ENCODE measurements at regions not wholly inside any gene's neighbourhood (a gene's known extent, or its start where the extent isn't known, plus 50 kb on each side); places are given as distances from the start of the nearest gene placed in this dataset.

DNA sequence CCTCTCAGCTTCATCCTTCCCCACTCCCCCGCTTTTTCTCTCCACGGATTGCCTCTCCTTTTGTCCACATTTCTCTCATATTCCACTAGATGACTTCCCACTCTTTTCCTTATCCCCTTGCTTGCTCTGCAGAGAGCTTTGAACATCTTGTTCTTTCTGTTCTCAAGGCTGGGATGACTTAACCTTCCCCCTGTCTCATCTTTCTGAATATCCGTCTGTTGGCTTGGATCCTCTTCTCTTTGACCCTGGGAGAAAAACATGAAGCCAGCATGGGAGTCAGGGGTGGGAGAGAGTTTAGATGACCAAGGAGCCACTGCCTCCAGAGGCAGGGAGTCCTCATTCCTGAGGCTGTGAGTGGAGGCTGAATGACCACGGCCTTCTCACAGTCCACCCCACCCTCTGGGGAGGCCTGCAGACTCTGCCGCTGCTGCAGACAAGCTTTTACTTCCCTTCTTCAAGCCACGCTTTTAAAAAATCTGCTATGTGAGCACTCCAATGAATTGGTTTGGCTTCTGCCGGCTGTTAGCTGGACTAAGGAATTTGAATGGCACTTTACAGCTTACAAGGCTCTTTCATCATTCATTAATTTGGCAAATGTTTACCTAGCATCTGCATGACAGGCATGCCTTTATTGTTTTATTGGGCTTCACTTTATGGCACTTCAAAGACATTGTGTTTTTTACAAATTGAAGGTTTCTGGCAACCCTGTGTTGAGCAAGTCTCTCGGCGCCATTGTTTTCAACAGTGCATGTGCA is 111.6 kb upstream of the SLC6A6 start:
- TF ChIP-seq POLR2A (IDR thresholded peaks at IDR 0.05; ENCODE audit: low read depth, low read length) (no peak), EZH2 (IDR thresholded peaks at IDR 0.05; ENCODE audit: borderline replicate concordance, low read depth, low read length, severe bottlenecking) (no peak), MYC (IDR thresholded peaks at IDR 0.05; ENCODE audit: low read depth, low read length) (no peak), POLR2AphosphoS5 (IDR thresholded peaks at IDR 0.05; ENCODE audit: insufficient read depth, low read depth, low read length) (no peak), GATA2 (IDR thresholded peaks at IDR 0.05; ENCODE audit: insufficient read depth, insufficient read length, low read depth, low read length) (no peak), JUN (IDR thresholded peaks at IDR 0.05; ENCODE audit: borderline replicate concordance, insufficient read depth, insufficient read length, low read depth) (no peak), FOS (IDR thresholded peaks at IDR 0.05; ENCODE audit: borderline replicate concordance, insufficient read depth, low read length) (no peak)
- TF ChIP-seq, protein P1, sequence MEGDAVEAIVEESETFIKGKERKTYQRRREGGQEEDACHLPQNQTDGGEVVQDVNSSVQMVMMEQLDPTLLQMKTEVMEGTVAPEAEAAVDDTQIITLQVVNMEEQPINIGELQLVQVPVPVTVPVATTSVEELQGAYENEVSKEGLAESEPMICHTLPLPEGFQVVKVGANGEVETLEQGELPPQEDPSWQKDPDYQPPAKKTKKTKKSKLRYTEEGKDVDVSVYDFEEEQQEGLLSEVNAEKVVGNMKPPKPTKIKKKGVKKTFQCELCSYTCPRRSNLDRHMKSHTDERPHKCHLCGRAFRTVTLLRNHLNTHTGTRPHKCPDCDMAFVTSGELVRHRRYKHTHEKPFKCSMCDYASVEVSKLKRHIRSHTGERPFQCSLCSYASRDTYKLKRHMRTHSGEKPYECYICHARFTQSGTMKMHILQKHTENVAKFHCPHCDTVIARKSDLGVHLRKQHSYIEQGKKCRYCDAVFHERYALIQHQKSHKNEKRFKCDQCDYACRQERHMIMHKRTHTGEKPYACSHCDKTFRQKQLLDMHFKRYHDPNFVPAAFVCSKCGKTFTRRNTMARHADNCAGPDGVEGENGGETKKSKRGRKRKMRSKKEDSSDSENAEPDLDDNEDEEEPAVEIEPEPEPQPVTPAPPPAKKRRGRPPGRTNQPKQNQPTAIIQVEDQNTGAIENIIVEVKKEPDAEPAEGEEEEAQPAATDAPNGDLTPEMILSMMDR (IDR thresholded peaks at IDR 0.05; ENCODE audit: extremely low read depth in 1 of 2, insufficient read depth in 1 of 2, low read depth in 1 of 2, low read length in 2 of 2): no peak
- TF ChIP-seq, protein P2, sequence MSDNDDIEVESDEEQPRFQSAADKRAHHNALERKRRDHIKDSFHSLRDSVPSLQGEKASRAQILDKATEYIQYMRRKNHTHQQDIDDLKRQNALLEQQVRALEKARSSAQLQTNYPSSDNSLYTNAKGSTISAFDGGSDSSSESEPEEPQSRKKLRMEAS (IDR thresholded peaks at IDR 0.05; ENCODE audit: insufficient read depth, insufficient read length): no peak
